Activated CD4-positive, alpha-beta T cell treated with anti-CD3 and anti-CD28 coated beads for 4 hours (primary cell): ENCODE measurements at regions not wholly inside any gene's neighbourhood (a gene's known extent, or its start where the extent isn't known, plus 50 kb on each side); places are given as distances from the start of the nearest gene placed in this dataset.

Experiments used
- DNase-seq, 2 donors: peaks; one replicate each; pipeline ENCODE4 v3.0.0-alpha.2; 2020

DNA sequence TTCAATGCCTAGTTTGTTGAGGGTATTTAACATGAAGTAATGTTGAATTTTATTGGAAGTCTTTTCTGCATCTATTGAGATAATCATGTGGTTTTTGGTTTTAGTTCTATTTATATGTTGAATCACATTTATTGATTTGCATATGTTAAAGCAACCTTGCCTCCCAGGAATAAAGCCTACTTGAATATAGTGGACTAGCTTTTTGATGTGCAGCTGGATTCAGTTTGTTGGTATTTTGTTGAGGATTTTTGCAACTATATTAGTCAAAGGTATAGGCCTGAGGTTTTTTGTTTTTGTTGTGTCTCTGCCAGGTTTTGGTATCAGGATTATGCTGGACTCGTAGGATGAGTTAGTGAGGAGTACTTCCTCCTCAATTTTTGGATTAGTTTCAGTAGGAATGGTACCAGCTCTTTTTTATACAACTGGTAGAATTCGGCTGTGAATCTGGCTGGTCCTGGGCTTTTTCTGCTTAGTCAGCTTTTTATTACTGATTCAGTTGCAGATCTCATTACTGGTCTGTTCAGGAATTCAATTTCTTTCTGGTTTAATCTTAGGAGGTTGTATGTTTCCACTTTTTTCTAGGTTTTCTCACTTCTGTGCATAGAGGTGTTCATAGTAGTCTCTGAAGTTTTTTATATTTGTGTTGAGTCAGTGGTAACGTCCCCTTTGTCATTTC lies 209.8 kb upstream of the RBMS3 start:
- DNase-seq = no peak

GRCh38 chr3:29072611-29073010 lies 208.3 kb upstream of the RBMS3 start:
- no peak for DNase-seq

DNA sequence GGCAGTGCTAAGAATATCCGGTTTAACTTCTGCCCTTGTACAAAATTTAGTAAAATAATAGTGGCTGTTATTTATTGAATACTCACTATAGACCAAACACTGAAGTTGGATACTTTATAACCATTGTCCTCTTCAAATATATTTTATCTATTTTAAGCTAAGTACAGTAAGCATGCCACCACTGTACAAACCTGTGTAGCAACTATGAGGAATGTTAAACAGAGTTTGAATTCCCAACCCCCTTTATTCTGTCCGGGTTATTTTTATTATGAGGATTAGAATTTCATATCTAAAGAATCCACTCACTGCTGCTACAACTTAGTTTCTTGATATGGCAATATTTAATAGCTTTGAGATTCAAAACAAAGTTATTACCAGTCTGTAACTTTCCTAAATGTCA lies 203.5 kb upstream of the RBMS3 start:
- DNase-seq = no peak

DNA sequence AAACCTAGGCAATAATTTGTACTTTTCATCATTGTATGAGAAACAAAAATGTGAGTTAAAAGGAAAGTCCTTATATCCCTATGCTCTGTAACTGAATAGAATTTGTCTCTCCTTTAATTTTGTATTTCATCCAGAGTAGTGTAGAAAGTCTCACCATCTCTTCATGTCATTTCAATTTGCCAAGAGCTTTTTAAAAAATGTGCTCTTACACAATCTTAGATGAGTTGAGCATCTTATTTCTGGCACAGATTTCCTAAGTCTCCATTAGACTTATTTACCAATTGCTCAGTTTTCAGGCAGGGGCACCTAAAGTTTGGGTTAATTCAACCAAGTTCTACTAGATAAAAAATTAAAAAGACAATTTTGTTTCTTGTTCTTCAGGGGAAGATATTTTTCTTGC lies 201.5 kb upstream of the RBMS3 start:
- DNase-seq = no peak

DNA sequence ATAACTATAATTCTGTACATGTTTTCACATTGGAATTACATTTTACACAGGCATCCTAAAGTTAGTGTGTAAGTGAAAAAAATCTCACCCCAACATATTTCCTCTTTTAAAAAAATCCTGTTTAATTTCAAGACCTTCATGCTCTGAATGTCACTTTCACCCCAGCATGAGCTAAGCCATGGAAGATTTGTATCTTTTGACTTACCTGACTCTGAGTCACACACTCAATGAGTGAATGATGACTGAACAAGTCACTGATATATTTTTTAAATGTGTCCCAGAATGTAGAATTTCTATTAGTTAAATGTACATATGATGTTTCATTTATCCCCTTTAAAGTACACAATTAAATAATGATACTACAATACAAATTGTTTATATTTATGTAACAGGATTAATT lies 199.9 kb upstream of the RBMS3 start:
- no peak for DNase-seq

DNA sequence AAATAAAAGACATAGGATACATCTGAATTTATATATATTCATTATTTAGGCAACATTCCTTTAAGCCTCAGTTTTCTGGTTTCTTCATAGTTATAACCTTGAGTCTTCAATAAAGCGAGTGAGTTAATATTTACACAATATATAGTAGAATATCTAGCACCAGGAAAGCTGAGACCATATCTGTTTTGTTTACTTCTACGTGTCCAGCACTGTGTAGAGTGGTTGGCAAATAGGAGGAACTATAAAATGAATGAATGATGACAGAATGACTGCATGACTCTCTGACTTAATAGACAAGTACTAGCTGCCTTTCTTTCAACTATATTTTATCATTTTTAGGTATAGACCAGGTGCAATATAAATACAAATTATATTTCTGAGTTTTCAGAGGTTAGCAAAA lies 197.8 kb upstream of the RBMS3 start:
- no peak for DNase-seq

GRCh38 chr3:29083676-29084075 lies 197.2 kb upstream of the RBMS3 start:
- no peak for DNase-seq

- DNase-seq = no peak
Measured at GRCh38 chr3:29088579-29088978, 192.3 kb upstream of the RBMS3 start.

DNA sequence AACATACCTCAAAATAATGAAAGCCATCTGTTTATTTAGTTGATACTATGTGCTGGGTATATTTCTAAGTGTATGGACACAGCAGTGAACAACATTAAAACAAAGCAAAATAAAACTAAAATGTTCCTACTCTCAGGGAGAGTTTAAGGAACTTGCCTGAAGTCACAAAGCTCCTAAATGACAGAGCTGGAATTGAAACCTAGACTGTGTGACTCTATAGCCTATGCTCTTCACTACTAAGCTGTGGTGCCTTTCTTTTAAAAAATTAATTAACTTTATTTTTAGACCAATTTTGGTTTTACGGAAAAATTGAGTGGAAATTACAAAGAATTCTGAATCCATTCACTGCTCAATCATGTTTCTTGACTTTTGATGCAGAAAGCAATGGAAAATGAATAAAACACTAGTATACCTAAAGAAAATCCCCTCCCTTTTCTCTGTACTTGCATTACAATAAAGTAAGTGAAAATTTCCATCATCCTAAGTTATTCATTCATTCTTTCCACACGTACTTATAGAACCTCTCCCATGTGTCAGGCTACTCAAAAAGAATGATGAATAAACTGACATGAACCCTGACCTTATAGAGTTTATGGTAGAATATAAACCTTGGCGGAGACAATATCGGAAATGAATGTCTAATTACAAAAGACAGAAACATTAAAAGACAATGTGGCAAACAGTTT lies 189.8 kb upstream of the RBMS3 start:
- DNase-seq = no peak

DNA sequence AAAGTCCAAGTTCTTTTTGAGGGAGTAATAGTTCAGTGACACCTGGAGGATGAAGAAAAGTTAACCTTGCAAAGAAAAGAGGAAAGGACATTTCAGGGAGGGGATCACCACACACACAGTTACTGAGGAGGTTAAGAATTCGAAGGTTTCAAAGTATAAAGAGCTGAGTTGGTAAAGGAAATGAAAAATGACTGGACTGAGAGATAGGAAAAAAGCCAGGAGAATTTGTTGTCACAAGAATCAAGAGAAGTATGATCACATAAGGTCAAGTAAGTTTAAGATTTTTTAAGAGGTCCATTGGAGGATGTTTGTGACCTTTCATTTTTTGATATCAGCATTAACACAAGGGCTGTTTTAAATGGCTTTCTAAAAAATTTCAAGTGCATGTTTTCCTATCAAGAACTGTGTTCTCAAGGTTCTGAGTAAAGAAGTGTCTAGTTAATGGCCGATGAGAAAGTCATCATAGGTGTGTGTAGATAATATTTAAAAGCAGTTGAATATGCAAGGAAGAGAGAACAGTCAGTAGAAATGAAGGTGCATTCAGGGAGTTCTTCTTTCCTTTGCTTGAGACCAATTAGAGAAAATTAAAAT lies 189.2 kb upstream of the RBMS3 start:
- DNase-seq = no peak

DNA sequence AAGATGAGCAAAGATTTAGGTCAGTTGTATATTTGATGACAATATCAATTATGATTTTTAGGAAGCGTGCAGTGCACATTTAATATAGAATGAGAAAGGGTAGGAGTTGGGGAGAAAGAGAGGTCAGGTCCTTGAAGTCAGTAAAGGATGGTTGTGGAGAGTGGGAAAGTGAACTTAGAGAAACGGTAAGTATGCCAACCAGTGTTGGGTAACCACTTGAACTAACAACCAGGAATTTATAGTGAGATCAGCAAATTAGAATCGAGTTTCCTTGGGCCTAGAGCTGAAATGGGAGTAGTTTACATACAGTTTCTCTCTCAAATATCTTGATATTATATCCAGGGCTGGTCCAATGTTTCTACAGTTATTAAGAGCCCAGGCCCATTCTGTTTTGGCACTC lies 188.5 kb upstream of the RBMS3 start:
- DNase-seq = no peak

- no peak for DNase-seq
Measured at GRCh38 chr3:29099296-29099695, 181.6 kb upstream of the RBMS3 start.

DNA sequence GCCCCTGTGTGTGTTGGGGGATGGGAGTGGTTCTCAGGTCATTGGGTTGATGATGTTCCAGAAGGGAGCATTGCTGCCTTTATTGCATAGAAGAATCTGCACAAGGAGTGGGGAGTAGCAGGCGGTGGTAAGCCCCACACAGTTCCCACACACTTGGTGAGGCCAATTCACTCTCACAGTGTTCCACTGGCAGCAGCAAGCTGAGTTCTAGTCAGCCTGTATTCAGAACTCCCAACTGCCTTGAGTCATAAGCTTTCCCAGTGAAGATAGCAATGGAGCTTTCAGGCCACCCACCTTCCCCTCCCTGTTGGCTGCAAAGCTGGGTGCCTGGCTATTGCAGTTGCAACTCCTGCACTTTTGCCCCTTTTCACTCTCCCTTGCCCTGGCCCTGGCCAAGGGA lies 181.1 kb upstream of the RBMS3 start:
- no peak for DNase-seq

DNA sequence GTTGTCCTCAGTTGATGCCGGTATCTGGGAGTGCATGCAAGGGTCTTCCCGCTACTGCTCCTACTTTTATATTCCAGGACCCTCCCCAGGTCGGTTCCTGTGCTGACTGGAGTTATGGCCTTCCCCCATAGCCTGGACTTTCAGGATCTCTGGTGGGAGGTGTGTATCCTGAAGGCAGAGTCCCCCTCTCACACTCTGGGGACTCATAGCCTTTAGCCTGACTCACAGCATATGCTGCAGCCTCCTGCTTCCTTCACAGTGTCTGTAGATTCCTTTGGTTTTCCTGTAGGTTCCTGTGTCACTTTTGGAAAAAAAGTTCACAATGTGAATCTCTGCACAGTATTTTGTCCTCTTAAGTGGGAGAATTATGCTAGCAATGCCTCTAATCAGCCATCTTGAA lies 180.6 kb upstream of the RBMS3 start:
- DNase-seq = no peak

- DNase-seq = no peak
Measured at GRCh38 chr3:29128001-29128400, 152.9 kb upstream of the RBMS3 start.

GRCh38 chr3:29137601-29138000 lies 143.3 kb upstream of the RBMS3 start:
- no peak for DNase-seq

GRCh38 chr3:29138171-29138570 lies 142.7 kb upstream of the RBMS3 start:
- DNase-seq = no peak

DNA sequence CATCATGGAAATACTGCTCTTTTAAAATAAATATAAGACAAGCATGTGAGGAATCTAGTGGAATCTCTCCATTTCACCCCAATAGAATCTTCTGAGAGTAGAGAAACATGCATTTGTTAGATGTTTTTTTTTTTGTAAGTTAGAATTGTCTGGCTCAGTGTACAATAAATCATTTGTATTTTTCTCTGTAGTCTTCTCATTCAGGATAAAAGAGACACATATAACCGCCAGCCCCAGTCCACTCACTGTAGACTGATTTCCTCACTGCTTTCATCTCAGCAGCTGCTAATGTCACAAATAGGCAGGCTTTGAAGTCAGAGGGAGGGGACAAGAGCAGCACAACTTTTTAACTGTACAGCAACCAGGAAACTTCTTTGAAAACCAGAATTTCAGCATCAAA lies 140.2 kb upstream of the RBMS3 start:
- no peak for DNase-seq

DNA sequence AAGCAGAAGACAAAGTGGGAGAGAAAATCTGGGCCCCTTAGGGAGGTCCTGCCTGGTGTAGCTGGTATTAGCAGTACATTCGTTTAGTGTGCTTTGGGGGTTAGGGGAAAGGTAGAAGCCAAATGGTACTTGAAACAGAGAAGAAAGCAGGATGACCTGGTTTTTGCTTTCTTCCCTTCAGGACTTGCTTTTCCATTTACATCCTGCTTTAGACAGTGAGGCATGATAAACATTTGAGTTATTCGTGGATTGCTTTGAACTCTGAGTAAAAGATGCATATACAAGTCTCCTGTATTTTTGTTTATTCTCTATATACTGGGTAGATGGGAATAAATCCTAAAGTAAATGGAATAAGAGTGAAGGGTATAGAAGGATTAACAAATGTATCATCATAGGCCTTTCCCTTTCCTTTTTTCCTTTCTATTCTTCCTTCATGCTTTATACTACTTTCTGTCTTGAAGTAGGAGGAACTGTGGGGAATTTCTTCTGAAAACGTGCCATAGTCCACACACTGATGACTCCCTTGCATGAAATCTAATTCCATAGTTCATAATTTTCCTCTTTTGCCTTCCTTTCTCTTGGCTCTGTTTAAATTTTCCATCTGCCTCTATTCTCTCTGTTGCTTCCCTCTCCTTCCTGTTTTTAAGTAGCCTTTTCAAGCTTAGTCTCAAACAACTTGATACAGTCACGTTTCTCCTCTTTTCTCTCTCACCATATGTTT lies 139.5 kb upstream of the RBMS3 start:
- no peak for DNase-seq

DNA sequence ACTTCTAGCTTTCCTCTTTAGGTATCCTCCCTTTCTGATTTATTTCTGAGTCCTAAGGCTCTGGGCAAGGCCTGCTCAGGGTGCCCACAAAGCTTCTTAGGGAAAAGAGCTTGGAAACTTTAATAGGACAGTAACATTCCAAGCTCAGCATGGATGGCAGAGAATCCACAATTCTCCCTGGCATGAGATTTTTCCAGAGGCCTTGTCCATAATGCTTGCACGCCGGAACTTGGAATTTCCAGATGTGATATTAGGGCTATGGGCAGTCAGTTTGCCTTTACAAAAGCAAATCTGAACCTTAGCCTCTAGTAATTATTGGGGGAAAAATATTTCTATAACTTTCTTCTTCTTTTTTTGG lies 139.0 kb upstream of the RBMS3 start:
- no peak for DNase-seq

DNA sequence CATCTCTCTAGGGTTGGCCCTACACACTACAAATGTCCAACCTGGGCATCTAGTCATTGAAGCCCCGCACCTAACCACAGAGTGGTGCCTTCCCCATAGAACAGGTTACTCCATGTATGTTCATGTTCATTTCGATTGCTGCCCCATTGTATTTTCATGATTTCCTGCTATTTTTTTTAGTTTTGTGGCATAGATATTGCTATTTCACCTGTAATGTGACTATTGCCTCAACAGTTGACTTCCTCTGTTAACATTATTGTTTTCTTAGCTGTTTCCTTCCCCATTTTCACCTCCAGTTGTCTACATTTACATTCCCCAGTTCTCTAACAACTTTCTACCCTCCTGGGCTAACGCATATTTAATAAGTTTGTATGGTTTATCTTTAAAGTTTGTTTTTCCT lies 137.7 kb upstream of the RBMS3 start:
- no peak for DNase-seq

DNA sequence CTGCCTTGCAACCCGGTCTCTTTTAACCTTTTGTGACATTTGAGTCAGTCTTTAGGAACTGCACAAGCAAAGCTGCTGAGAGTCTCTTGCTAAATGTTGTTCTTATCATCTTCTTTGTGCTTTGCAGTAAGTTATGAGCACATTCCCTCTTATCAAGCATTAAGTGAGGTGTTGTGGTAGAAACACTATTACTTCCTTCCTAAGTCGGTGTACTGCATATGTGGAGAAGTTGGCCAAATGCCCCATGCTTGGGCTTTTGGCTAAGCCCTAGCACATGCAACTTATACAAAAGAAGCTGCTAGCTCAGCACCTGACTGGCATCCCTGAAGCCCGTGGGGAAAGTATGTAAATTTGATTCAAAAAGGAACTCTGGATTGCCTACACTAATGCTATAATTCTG lies 136.5 kb upstream of the RBMS3 start:
- no peak for DNase-seq

- no peak for DNase-seq
Measured at GRCh38 chr3:29144807-29145206, 136.1 kb upstream of the RBMS3 start.

GRCh38 chr3:29145360-29145759 lies 135.5 kb upstream of the RBMS3 start:
- DNase-seq = no peak
